Fibroblast of skin of back (primary cell): ENCODE measurements at regions not wholly inside any gene's neighbourhood (a gene's known extent, or its start where the extent isn't known, plus 50 kb on each side); places are given as distances from the start of the nearest gene placed in this dataset.
"Not testable (repeated sequence)": the region's sequence is repeated elsewhere in the genome, so short reads cannot be mapped to it uniquely, and the experiment has no call there.

Experiments used
- DNase-seq: peaks from one replicate; pipeline ENCODE4 v3.0.0-alpha.2; 2013

DNA sequence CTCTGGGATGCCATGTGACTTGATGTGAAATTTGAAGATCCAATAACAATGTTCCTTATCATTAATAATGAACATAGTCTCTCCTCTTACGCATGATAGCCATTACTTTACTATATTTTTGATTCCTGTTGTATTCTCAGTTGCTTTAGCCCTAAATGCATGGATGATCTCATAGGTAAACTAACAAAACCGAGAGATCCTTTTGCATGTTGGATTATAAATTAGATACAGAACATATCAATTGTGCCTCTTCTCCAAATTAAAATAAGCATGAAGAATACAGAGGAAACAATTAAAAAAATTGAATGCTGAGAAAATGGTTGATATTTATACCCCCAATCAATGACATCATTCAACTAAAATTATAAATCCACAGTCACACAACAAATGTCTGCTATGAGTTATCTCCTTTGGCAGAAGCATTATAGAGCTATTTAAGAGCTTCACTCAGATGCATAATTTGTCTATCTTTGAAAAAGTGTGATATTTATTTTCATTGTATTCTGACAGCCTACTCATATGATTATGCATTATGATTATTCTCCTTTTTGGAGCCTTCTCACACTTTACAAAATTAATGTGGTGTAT is 386.4 kb upstream of the STXBP6 start:
- no peak for DNase-seq

DNA sequence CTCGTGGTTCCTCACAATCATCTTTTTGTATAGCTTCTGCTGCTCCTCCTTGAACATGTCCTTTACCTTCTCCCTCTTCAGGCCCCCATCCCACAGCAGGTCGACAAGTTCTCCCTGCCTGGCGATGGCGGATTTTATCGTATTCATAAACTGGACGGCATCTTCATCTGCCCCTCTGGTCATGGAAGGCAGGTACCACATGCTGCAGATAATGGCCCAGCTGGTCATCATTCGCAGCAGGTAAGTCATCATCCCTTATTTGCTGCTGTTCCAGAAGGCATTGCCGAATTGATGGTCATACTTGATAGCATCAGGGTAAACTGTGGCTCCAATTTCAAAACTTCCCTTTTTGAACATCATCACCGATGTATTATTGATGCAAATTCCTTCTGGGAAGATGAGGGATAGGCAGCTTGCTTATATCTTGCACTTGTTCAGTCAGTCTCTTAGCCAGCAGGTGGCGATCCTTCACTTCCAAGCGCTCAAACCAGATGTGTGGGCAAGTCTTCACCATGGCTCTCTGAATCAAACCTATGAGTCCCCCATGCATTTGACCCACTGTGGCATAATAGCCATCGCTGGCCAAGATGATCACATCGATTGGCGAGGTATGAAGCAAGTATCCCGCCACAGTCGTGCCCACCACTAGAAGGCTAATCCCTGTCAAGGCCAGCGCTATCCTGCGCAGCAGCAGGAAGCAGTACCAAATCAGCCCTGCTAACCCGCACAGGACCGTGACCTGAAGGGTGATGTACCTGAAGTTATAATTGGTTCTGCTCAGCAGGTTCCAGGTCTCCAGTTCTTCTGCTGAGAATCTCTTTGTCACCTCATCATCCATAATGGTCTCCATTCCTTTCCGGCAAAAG is 381.5 kb upstream of the STXBP6 start:
- DNase-seq, result peak; percentile 5

DNA sequence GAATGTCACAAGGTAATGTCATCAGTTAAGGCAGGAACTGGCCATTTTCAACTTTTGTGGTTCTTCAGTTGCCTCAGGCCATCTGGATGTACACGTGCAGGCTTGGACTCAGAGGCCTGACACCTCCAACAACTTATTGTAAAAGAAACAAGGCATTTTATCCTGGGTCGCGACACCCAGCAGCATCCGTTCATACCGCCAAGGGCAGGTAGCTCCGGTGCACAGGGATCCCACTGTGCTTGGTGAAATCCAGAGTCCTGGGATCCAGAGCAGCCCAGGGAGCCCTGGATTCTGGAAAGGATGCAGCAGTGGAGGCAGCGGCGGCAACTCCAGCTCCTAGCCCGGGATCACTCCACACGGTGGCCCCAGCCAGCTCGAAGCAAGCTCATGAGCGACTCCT is 380.9 kb upstream of the STXBP6 start:
- DNase-seq, result no peak

DNA sequence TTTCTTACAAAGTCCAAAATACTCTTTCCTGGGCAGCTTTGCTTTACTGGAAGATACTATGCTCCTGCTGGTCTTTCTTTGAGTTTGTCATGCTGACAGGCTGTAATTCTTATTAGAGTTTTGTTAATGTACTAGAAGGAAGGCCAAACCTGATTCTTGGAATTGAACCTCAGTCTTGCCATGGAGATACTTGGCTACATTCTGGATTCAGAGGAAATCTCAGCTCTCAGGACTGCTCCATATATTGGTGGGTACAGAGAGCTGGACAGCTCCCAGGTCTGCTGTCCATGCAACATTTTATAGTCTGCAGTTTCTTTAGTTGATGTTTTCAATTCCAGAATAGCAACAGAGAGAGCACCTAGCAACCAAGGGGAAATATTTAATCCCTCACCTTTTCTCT is 363.1 kb upstream of the STXBP6 start:
- DNase-seq, result no peak

DNA sequence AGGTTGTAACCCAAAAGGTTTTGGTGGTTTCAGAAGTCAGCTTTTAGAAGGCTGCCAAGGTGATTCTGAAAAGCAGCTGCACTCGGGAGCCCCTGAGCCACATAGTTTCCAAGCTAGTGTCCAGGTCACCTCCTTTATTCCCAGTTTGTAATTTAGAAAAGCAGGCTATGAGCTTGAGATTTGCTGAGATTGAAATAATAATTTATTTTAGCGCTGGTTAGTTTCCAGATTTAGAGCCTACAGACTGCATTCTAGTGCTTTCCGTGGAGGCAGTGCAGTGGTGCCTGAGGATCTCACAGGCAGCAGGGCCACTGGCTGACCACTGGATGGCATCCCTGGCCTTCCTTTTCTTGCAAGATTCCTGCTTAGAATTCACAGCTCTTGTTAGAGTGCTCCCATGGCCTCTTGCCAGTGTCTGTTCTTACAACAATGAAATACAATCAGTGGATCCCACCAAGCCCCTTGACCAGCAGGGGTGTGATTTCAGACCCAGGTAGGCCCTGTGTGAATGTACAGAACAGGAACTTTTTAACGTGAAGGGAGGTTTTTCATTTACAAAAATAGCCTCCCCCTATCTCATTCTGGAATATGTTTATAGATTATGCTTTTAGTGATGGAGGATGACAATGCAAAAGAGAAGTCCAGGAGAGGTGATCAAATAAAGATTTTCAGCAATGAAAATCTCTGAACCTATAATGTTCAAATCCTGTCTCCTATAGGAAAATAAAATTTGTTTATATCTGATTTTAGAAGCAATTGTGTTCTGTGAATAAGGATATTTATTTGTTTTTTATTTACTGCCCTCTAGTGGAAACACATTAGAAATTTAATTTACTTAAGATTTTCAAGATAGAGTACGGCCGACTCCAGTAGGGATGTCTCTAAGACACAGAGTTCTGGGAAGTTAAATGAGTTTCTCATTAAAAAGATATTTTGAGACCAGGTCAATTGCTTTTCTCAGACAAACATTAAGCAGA is 362.1 kb upstream of the STXBP6 start:
- DNase-seq, result no peak

DNA sequence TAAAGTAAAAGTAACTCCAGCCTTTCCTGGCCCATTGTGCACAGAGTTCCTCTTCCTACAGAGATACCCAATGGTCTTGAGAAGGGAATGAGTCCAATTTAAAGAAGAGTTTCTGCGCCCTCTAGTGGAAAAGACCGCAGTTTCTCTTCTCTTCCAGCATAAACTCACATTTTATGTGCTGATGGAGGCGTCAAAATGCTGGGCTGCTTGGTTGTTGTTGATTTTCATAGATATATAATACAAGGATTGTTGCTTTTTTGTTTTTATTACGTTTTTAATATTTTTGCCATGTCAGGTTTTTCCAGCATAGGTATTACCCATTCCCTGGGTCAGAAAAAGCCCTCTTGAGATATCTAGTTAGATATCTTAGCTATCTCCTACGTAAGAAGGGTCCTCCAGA is 356.9 kb upstream of the STXBP6 start:
- DNase-seq, result peak; percentile 24

DNA sequence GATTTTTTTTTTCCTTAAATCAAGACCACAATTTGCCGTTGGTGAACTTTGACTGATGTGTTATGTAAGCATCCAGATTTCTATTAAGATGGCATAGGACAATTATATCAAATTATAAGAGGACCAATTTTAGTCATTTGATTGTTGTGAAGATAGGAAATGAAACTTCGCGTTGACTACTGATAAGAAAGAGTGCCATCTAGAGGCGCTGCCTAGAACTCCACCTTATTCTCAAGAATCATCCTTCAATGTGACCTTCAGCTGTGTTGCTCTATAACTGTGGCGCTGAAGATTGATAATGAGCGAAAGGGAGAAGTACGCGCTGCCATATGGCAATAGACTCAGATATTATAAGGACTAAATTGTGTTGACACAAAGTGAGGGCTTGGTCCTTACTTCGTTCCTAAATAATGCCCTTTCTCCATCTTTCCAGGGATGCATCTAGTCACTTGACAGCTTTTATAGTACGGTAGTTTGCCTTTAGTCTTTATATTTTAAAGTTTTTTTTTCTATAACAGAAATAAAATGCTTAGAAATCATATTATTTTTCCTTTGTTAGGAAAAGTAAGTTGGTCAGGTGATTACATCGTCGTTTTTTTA is 350.8 kb upstream of the STXBP6 start:
- DNase-seq, result peak; percentile 30

DNA sequence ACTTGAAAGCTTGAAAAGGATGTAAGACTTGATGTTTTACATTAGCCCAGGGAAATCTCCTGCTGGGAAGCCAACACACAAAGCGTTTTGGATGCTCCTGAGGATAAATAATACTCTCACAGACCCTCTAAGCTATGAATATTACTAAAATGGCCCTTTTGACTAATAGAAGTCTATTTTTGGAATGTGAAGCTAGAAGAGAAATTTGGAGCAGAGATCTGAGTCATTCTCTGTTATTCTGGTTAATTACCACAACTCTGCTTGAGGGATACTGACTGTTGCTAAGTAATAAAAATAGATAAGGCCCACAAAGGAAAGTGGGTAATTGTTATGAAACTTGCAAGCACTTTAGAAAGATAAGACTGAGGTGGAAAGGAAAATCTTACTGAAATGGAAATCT is 346.2 kb upstream of the STXBP6 start:
- peak; percentile 21 for DNase-seq

DNA sequence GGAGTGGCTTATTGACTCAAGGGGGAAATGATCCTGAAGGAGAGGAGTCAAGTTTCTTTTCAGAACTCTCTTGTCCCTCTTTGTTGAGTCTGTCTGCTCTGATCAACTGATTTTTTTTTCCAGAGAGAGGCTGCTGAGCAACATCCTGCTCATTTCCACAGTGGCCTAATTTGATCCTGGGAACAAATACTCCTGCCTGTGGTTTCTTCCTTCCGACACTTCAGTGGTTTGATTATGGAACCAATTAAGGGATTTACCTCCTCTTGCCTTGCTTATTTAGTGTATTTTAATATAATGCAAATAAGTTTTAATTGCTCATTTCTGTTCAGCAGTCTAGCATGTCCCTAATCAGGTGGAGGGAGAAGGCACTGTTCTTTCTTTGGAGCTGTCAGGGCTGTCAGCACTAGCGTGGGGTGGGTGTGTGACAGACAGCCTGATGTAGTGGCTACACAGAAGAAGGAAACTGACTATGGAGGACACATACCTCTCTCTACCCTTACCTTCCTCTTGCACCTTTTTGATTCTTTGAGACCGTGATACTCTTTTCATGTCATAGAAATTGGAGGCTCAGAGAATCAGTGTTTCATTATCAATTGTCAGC is 344.9 kb upstream of the STXBP6 start:
- no peak for DNase-seq

DNA sequence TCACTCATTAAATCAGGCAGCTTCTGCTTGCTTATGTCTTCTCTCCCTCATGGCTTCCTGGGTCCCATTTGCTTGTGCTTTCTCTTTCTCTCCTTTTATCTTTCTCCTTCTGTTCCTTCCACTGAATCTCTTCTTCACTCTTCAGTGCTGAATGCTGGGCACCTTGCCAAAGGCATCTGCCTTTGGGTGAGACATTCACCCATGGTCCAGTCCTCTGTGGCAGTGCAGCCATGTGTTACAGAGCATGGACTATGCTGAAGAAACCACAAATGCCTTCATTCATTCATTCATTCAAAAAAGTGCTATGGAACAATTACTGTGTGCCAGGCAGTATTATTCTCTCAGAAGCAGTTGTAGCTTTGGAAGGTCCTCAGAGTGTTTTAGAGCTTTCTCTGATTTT is 344.4 kb upstream of the STXBP6 start:
- DNase-seq, result no peak

DNA sequence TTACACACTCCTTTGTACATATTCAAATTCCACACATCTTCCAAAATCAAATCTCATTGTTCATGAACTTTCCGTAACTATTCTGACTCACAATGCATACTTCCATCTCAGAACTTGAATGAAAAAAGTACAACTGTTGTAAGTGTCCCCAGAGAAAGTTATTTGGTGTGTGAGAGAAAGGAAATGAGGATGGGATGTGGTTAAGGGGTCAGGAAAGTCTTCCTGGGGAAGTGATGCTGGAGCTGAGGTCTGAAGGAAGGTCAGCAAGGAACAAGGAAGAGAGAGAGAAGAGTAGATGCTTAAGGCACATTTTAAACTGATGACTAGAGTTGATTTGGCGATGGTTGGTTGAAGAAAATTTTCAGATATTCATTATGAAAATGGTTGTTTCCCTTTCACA is 340.0 kb upstream of the STXBP6 start:
- DNase-seq, result no peak

DNA sequence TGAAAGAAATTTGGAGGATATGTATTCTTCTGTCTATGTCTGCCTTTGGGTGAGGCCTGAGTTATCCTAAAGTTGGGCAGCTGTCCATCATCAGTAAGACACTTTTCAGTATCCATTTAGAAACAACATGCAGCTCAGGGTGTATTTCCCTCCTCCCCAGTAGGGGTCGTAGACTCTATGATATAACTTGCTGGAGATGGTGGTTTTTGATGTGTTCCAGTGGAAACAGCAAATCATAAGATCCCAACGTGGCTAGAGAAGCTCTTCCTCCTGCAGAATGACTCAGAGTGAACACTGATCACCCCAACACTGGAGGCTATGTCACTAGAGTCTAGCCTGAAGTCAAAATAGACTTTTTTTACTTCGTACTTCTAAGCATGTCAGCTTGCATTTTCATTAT is 331.6 kb upstream of the STXBP6 start:
- peak; percentile 1 for DNase-seq

DNA sequence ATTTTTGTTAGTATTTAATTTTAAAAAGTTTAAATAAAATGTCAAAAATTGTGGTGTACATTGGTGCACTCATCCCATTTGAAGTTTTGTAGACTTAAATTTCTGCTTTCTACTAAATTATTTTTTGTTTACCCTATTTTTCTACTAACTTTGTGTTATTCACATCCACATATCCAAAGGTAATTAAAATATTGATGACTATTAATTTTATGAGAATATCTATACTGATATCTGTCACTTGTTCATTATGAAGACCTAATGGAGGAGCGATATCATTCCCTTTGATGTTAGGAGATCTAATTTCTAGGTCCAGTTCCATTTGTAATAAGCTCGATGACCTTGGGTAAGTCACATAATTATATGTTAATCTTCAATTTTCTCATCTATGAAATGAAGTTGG is 325.7 kb upstream of the STXBP6 start:
- DNase-seq, result no peak

DNA sequence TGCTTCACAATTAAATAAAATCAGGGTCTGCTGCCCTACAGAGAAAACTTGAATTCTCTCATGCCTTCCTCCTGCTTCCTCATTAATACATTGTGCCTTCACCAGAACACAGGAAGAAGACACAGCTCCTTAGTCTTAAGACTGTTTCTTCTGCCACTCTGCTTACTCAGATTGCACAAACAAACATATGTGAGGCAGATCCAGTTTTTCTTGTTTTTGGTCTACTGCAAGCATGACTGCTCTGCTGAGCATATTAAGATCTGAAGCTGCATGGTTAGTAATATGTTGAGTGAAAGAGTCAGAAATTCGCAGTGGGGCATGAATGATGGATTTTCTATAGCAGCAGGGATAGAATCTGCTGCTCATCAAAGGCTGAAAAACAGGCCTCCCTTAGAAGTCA is 321.1 kb upstream of the STXBP6 start:
- no peak for DNase-seq

DNA sequence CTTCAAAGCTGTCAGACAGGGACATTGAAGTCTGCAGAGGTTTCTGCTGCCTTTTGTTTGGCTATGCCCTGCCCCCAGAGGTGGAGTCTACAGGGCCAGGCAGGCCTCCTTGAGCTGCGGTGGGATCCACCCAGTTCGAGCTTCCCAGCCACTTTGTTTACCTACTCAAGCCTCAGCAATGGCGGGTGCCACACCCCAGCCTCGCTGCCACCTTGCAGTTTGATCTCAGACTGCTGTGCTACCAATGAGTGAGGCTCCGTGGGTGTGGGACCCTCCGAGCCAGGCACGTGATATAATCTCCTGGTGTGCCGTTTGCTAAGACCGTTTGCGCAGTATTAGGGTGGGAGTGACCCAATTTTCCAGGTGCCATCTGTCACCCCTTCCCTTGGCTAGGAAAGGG is 320.1 kb upstream of the STXBP6 start:
- DNase-seq, result not testable (repeated sequence)

DNA sequence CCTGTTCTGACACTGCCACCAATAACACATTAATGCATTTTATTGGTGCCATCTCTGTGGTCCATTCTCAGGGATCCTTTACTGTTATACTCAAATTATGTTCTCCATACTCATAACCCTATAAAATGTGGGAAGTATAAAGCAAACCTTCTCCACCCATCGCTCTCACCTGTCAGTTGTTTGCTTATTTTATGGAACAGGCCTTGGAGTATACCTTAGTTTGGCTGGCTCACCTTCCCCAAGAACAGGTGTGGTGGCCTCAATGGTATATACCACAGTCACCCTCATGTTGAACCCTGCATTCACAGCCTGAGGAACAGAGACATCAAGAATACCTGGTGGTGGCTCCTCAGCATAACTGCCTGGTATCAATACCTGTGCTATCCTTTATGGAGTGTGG is 308.4 kb upstream of the STXBP6 start:
- no peak for DNase-seq

DNA sequence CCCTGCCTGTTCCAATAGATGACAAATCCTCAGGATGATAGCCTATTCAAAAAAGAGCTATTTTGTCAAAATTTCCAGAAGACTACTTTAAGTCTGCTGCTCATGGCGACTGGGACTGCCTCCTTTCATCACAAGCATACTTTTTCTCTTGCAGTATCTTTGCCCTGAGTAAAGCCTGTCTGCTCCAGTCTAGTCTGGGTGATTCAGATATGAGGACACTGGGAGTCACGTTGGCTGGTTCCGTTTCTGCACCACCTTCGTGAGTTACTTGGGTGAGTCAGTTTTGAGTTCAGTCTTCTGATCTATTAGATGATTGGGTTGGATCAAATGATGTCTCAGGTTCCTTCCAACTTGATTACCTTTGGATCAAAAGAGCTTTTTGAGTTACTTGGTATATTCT is 301.3 kb upstream of the STXBP6 start:
- no peak for DNase-seq

DNA sequence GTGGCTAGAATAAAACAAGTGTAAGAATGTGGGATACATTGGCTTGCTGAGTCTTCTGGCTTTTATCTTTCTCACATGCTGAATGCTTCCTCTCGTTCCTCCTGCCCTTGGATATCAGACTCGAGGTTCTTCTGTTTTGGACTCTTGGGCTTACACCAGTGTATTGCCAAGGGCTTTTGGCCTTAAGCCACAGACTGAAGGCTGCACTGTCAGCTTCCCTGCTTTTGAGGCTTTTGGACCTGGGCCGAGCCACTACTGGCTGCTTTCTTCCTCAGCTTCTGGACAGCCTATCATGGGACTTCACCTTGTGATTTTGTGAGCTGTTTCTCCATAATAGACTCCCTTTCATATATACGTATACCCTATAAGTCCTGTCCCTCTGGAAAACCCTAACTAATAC is 300.9 kb upstream of the STXBP6 start:
- DNase-seq, result no peak

DNA sequence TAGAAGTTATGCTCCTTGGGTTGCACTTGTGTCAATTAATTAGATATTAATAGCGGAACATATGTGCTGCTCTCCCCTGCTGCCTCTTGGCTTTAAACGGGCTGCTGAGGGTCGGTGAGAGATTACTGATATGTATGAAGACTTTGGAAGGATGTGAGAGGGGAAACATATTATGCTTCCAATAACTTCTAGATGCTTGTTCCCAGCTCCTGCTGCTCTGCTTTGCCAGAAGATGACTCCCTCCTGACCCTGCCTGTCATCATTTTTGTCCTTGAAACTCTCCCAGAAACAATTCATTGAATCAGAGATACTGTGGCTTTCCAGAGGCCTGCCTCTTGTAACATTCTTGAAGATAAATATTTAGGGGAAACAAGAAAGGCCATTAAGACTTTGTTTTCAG is 300.1 kb upstream of the STXBP6 start:
- DNase-seq, result no peak

DNA sequence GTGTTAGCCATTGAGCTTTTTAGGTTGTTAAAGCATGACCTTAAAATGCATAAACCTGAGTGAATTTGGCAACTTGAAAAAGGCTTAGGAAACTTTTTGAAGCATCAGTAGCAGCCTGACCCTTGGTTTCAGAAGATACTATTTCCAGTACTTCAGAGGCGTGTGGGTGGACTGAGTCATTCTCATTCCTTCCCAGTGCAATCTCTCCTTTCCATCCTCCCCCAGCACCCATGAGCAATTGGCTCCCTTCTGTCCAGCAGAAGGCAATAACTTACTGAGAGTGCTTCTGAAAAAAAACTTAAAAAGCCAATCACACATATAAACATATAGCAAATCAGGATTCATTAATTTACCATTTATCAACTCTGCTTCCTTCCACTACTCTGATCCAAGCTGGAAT is 299.3 kb upstream of the STXBP6 start:
- no peak for DNase-seq

DNA sequence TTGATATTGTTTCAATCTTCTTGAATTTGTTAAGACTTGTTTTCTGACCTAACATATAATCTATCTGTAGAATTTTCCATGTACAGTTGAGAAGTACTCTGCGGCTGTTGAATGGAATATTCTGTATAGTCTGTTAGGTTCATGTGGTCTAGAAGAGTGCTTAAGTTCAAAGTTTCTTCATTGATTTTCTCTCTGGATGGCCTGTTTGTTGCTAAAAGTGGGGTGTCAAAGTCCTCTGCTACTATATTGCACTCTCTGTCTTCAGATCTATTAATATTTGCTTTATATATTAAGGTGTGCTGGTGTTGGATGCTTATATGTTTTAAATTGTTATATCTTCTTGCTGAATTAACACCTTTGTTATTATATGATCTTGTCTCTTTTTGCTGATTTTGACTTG is 290.9 kb upstream of the STXBP6 start:
- DNase-seq, result no peak

DNA sequence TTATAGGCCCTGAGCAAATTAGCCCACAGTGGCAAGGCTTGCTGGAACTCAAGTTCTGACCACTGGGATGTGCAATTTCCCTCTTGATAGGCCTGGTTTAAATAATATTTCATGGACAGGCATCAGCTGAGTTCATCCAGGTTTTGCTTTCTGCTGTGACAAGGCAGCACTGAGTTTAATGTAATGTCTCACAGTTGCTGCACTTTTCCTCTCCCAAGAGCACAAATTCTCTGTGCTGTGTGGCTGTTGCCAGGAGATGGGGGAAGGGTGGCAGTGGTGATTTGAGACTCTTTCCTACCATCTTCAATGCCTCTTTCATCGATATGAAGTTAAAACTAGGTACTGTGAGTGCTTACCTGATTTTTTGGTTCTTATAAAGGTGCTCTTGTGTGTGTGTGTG is 272.8 kb upstream of the STXBP6 start:
- no peak for DNase-seq
